GM13976 (cell line): ENCODE measurements at regions not wholly inside any gene's neighbourhood (a gene's known extent, or its start where the extent isn't known, plus 50 kb on each side); places are given as distances from the start of the nearest gene placed in this dataset.

Experiments used
- DNase-seq: peaks from one replicate; pipeline ENCODE4 v3.0.0; 2012; ENCODE audit warnings: low spot score
- CTCF ChIP-seq: IDR thresholded peaks from 2 replicates; pipeline ENCODE4 v1.5.1; 2012; ENCODE audit warnings: borderline replicate concordance, mild to moderate bottlenecking; ENCODE audit not compliant: insufficient read depth; ENCODE audit errors: extremely low read depth, missing control alignments, control extremely low read depth
- in situ Hi-C: fragments of 300-500 bp; cut with MboI; formaldehyde crosslinking; loops from one replicate; pipeline ENCODE4 v1.12.0; 2022; ENCODE audit warnings: low sequenced_read_pairs, mixed read lengths, inconsistent platforms; ENCODE audit not compliant: unreplicated experiment

GRCh38 chr6:88368071-88368787 is 202.1 kb upstream of the CNR1 start:
- DNase-seq = no peak
- in situ Hi-C loops = no loop called here
- no peak for TF ChIP-seq CTCF

- TF ChIP-seq CTCF = no peak
- DNase-seq = no peak
- in situ Hi-C loops = no loop called here
Observed at GRCh38 chr6:88367248-88367647, 201.1 kb upstream of the CNR1 start.

GRCh38 chr6:88366672-88367071 is 200.5 kb upstream of the CNR1 start:
- TF ChIP-seq CTCF = no peak
- no peak for DNase-seq
- in situ Hi-C loops = no loop called here

GRCh38 chr6:88365656-88366055 is 199.5 kb upstream of the CNR1 start:
- in situ Hi-C loops = no loop called here
- no peak for TF ChIP-seq CTCF
- DNase-seq = no peak

- TF ChIP-seq CTCF = no peak
- DNase-seq = no peak
- in situ Hi-C loops = no loop called here
Observed at GRCh38 chr6:88365230-88365629, 199.1 kb upstream of the CNR1 start.

- in situ Hi-C loops = no loop called here
- TF ChIP-seq CTCF = no peak
- no peak for DNase-seq
Observed at GRCh38 chr6:88361754-88362153, 195.6 kb upstream of the CNR1 start.
